ENCODE measurements at regions not wholly inside any gene's neighbourhood (a gene's known extent, or its start where the extent isn't known, plus 50 kb on each side); places are given as distances from the start of the nearest gene placed in this dataset.

DNA sequence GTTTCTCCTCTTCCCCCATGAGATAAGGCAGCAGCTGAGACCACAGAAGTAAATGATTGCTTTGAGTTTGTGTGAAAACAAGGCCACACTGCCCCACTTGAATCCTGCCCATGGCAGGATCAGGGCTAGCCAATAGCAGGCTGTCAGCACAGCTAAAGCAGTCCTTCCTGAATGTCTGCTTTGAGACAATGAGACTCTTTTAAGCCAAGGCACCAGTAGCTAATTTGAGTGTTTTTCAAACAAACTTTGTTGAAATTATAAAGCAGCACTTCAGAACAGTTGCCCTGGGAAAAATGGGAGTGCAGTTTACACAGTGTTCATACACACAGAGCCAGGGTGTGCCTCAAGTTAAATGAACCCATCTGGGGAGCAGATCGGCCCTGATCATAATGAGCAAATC lies 103.5 kb upstream of the OR5AK2 start:
- DNase-seq, result peak; percentile 53
- H3K4me3 ChIP-seq, result no peak overlapping the region
- H3K9me3 ChIP-seq, result no peaks in the 10 kb centered on the region
- H3K36me3 ChIP-seq, result no peaks in the 10 kb centered on the region
- TF ChIP-seq POLR2AphosphoS5 (IDR thresholded peaks at IDR 0.05) (peak in 2 of 3 donors; percentile 12 to 19), POLR2A (IDR thresholded peaks at IDR 0.05) (no peak)
- in situ Hi-C loops (cut with MboI; ENCODE audit: low pct_ligation_motif_present in 1 of 4, low pct_unique_long_range_greater_than_20kb in 1 of 4, low sequenced_read_pairs in 3 of 4) (no loop called here), intact Hi-C loops (cut with DNase I; ENCODE audit: low total_unique reads) (no loop called here)
- H3K27ac ChIP-seq, result peak overlapping the region; percentile 66 to 80 (median 74)
- 27% methylated on average over 1 of the region's 1 CpG; no CpG with 5 or more reads in 1 of the 2 donors for WGBS, 2 donors (ENCODE audit: low coverage in 1 of 2)
- H3K27me3 ChIP-seq, result no peaks in the 10 kb centered on the region
- H3K4me1 ChIP-seq, result peaks cover 3 to 21% (median 11%) of the 10 kb centered on the region in 4 donors

DNA sequence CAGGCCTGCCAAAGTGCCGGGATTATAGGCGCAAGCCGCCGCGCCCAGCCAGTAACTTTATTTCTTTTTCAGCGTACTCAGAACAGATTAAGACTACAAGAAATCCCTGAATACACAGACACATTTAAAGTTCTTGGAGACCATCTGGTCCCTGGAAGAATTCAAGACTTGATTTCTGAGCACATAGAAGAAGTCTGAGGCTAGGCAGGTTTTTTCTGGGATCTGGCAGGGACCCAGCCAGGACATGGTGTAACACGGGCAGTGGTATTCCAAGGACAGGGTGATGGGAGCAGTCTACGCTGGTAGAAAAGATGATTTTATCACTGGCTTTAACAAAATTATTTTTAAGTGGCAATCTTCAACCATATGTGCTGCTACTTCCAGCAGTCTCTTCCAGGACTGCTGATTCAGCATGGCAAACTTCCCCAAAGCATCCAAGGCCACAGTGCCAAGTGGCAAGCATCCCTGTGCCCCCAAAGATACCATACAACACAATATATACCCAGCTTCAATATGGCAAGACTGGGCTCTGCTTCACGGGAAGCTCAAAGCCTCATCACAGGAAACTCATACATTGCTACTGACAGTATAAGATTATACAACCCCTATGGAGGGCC lies 105.2 kb upstream of the OR5AK2 start:
- intact Hi-C loops (cut with DNase I; ENCODE audit: low total_unique reads) (no loop called here), in situ Hi-C loops (cut with MboI; ENCODE audit: low pct_ligation_motif_present in 1 of 4, low pct_unique_long_range_greater_than_20kb in 1 of 4, low sequenced_read_pairs in 3 of 4) (no loop called here)
- no peaks in the 10 kb centered on the region for H3K27me3 ChIP-seq
- H3K4me1 ChIP-seq, result peaks cover 3 to 30% (median 11%) of the 10 kb centered on the region in 4 donors
- H3K4me3 ChIP-seq, result no peak overlapping the region
- TF ChIP-seq, protein P1, sequence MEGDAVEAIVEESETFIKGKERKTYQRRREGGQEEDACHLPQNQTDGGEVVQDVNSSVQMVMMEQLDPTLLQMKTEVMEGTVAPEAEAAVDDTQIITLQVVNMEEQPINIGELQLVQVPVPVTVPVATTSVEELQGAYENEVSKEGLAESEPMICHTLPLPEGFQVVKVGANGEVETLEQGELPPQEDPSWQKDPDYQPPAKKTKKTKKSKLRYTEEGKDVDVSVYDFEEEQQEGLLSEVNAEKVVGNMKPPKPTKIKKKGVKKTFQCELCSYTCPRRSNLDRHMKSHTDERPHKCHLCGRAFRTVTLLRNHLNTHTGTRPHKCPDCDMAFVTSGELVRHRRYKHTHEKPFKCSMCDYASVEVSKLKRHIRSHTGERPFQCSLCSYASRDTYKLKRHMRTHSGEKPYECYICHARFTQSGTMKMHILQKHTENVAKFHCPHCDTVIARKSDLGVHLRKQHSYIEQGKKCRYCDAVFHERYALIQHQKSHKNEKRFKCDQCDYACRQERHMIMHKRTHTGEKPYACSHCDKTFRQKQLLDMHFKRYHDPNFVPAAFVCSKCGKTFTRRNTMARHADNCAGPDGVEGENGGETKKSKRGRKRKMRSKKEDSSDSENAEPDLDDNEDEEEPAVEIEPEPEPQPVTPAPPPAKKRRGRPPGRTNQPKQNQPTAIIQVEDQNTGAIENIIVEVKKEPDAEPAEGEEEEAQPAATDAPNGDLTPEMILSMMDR (IDR thresholded peaks at IDR 0.05), result no peak
- TF ChIP-seq POLR2AphosphoS5 (IDR thresholded peaks at IDR 0.05) (no peak), POLR2A (IDR thresholded peaks at IDR 0.05) (no peak), EP300 (IDR thresholded peaks at IDR 0.05; ENCODE audit: low read depth) (no peak)
- H3K9me3 ChIP-seq, result no peaks in the 10 kb centered on the region
- DNase-seq, result no peak
- H3K36me3 ChIP-seq, result no peaks in the 10 kb centered on the region
- WGBS, 2 donors (ENCODE audit: low coverage in 1 of 2), result 82 to 90% methylated on average over 7 to 9 of the region's 9 CpGs
- peak overlapping the region in 3 of 4 donors; percentile 71 to 80 (median 76) for H3K27ac ChIP-seq

DNA sequence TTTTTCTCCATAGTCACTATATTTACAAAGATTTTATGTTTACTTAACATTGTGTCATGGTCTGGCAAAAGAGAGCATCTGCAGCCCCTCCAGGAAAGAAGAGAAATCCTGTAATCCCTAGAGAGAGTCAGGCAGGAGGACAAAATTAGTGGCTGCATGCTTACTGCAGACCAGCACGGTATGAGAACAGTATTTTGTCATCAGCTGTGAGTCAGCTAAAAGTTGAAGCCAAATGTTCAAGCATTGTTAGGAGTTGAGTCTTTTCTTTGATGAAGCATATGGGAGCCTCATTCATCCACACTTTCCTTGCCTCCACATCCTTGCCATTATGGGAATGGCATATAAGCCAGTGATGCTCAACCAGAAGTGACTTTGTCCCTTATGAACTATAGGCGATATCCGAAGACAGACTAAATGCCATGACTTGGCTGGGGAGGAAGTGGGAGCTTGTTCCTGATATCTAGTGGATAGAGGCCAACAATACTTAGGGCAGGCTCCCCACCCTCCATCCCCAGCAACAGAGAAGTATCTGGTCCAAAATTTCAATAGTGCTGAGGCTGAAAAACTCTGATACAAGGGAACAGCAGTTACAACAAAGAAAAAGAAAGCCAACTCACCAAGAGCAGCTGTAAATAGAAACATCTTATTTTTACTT lies 112.0 kb upstream of the OR5AK2 start:
- H3K4me3 ChIP-seq, result no peak overlapping the region
- H3K9me3 ChIP-seq, result no peaks in the 10 kb centered on the region
- no peaks in the 10 kb centered on the region for H3K36me3 ChIP-seq
- no peak overlapping the region for H3K27ac ChIP-seq
- DNase-seq, result no peak
- 62% methylated on average over 3 of the region's 3 CpGs for WGBS, 2 donors (ENCODE audit: low coverage in 1 of 2)
- peaks cover 0 to 11% (median 0%) of the 10 kb centered on the region in 4 donors for H3K4me1 ChIP-seq
- in situ Hi-C loops (cut with MboI; ENCODE audit: low pct_ligation_motif_present in 1 of 4, low pct_unique_long_range_greater_than_20kb in 1 of 4, low sequenced_read_pairs in 3 of 4), result no loop called here
- intact Hi-C loops (cut with DNase I; ENCODE audit: low total_unique reads), result no loop called here
- no peaks in the 10 kb centered on the region for H3K27me3 ChIP-seq
- no peak for TF ChIP-seq POLR2A (IDR thresholded peaks at IDR 0.05)
- TF ChIP-seq POLR2AphosphoS5 (IDR thresholded peaks at IDR 0.05), result no peak
- TF ChIP-seq, protein P1 (IDR thresholded peaks at IDR 0.05), result no peak
- TF ChIP-seq EP300 (IDR thresholded peaks at IDR 0.05; ENCODE audit: low read depth), result no peak

DNA sequence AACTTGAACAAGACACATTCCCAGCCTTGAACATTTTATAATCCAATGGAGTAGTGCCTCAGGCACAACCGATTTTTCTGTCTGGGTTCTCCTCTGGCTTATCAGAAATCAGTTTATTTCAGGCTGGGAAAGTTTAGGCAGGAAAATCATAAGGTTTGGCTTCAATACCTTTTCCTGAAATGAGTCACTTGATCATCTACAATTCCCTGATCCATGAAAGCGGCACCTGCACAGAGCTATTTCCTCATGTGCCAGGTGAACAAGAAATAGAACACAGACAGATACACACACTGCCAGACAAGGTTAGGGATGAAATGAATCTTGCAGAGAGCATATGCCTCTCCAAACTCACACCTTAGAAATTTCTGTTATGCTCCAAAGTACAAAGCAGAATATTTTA lies 106.7 kb upstream of the OR9G4 start:
- 52 to 59% methylated on average over 2 of the region's 2 CpGs for WGBS, 2 donors (ENCODE audit: low coverage in 1 of 2)
- in situ Hi-C loops (cut with MboI; ENCODE audit: low pct_ligation_motif_present in 1 of 4, low pct_unique_long_range_greater_than_20kb in 1 of 4, low sequenced_read_pairs in 3 of 4), result no loop called here
- H3K9me3 ChIP-seq, result no peaks in the 10 kb centered on the region
- intact Hi-C loops (cut with DNase I; ENCODE audit: low total_unique reads), result no loop called here
- no peak overlapping the region for H3K4me3 ChIP-seq
- DNase-seq, result peak; percentile 27
- H3K36me3 ChIP-seq, result no peaks in the 10 kb centered on the region
- TF ChIP-seq, protein P1 (IDR thresholded peaks at IDR 0.05), result no peak
- TF ChIP-seq POLR2AphosphoS5 (IDR thresholded peaks at IDR 0.05) (no peak), EP300 (IDR thresholded peaks at IDR 0.05; ENCODE audit: low read depth) (no peak), POLR2A (IDR thresholded peaks at IDR 0.05) (no peak)
- H3K27ac ChIP-seq, result peak overlapping the region in 3 of 4 donors; percentile 18 to 30 (median 20)
- no peaks in the 10 kb centered on the region for H3K27me3 ChIP-seq
- peaks cover 0 to 7% (median 0%) of the 10 kb centered on the region in 4 donors for H3K4me1 ChIP-seq

Data from transverse colon (tissue), 4 donors.